HL-60 (cell line): ENCODE measurements at regions not wholly inside any gene's neighbourhood (a gene's known extent, or its start where the extent isn't known, plus 50 kb on each side); places are given as distances from the start of the nearest gene placed in this dataset.

Experiments
- DNase-seq, 2 experiments: peaks; one replicate each; pipeline ENCODE4 v3.0.0-alpha.2; 2010 to 2020; ENCODE audit warnings: low read depth in 1 of 2, low spot score in 1 of 2
- H3K27ac ChIP-seq: fragments of 250-450 bp; sonication (Bioruptor Pico); replicated peaks from 2 replicates; pipeline ENCODE4 v1.5.1; 2020; ENCODE audit warnings: mild to moderate bottlenecking, moderate library complexity
- H3K27me3 ChIP-seq: fragments of 250-450 bp; sonication (Bioruptor Pico); 2 replicates; pipeline ENCODE4 v1.5.1; 2021; ENCODE audit warnings: mild to moderate bottlenecking, moderate library complexity; ENCODE audit not compliant: insufficient read depth, poor library complexity, severe bottlenecking
- H3K4me3 ChIP-seq: replicated peaks from 2 replicates; pipeline ENCODE4 v1.5.1; 2011; ENCODE audit warnings: mild to moderate bottlenecking, control low read depth, low read length; ENCODE audit not compliant: insufficient read depth
- GABPA ChIP-seq: IDR thresholded peaks from 2 replicates; pipeline ENCODE4 v1.6.1; 2012; ENCODE audit warnings: low read depth
- POLR2AphosphoS5 ChIP-seq: IDR thresholded peaks from 2 replicates; pipeline ENCODE4 v1.6.1; 2012; ENCODE audit warnings: low read depth
- SPI1 ChIP-seq: IDR thresholded peaks from 2 replicates; pipeline ENCODE4 v1.6.1; 2012; ENCODE audit warnings: low read depth, mild to moderate bottlenecking, borderline replicate concordance
- TF ChIP-seq, protein P1 (sequence below): IDR thresholded peaks from 2 replicates; pipeline ENCODE4 v1.6.1; 2012; ENCODE audit warnings: low read depth; ENCODE audit not compliant: insufficient replicate concordance
- TF ChIP-seq, protein P2 (sequence below): IDR thresholded peaks from one replicate; pipeline ENCODE4 v1.5.1; 2011; ENCODE audit warnings: low read length, control low read depth, inconsistent platforms; ENCODE audit not compliant: insufficient read depth

DNA sequence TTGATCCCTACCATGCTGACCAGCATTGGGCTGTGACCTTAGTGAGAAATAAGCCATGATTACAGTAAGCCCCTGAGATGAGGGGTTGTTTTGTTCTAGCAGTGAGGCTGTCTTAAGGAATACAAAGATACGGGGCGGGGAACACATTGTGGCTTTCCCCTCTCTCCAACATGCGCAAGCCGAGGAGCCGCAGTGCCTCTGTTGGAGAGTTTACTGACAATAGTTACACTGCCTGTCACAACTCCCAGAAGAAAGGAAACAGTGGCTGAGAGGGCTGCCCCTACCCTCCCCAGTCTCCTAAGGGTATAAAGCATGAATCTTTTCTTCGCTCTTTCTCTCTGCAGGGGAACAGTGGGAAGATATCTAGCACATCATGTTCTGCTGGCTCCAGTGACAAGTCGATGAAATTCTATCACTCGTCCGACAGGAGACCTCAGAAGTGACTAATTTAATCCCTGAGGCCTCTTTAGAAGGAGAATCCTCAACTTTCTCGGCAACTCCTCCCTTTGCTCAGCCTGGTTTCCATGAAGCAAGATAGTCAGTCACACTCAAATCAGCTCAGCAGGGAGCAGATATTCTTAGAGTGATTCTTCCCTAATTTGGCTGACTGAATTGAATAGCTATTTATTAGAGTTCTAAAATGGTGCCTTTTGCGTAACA is 409.0 kb upstream of the PROK2 start:
- DNase-seq = no peak
- TF ChIP-seq, protein P1, sequence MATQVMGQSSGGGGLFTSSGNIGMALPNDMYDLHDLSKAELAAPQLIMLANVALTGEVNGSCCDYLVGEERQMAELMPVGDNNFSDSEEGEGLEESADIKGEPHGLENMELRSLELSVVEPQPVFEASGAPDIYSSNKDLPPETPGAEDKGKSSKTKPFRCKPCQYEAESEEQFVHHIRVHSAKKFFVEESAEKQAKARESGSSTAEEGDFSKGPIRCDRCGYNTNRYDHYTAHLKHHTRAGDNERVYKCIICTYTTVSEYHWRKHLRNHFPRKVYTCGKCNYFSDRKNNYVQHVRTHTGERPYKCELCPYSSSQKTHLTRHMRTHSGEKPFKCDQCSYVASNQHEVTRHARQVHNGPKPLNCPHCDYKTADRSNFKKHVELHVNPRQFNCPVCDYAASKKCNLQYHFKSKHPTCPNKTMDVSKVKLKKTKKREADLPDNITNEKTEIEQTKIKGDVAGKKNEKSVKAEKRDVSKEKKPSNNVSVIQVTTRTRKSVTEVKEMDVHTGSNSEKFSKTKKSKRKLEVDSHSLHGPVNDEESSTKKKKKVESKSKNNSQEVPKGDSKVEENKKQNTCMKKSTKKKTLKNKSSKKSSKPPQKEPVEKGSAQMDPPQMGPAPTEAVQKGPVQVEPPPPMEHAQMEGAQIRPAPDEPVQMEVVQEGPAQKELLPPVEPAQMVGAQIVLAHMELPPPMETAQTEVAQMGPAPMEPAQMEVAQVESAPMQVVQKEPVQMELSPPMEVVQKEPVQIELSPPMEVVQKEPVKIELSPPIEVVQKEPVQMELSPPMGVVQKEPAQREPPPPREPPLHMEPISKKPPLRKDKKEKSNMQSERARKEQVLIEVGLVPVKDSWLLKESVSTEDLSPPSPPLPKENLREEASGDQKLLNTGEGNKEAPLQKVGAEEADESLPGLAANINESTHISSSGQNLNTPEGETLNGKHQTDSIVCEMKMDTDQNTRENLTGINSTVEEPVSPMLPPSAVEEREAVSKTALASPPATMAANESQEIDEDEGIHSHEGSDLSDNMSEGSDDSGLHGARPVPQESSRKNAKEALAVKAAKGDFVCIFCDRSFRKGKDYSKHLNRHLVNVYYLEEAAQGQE = no peak
- TF ChIP-seq POLR2AphosphoS5 = no peak

DNA sequence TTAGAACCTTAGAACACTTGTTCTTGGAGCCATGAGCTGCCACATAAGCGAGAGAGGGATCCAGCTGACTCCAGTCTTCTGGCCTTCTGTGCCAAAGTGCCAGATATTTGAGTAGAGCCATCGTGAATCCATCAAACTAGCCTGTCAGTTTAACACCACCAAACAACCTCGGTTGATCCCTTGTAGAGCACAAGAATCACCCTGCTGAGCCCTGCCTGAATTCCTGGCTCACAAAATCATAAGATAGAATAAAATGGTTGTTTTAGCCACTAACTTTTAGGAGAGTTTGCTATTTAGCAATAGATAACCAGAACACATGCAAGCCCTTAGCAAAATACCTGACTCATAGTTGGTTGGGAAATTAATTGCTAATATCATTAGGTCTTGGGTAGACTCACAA is 407.6 kb upstream of the PROK2 start:
- TF ChIP-seq POLR2AphosphoS5 = no peak
- TF ChIP-seq SPI1 = no peak
- no peak for TF ChIP-seq GABPA
- TF ChIP-seq, protein P1 = no peak
- TF ChIP-seq, protein P2, sequence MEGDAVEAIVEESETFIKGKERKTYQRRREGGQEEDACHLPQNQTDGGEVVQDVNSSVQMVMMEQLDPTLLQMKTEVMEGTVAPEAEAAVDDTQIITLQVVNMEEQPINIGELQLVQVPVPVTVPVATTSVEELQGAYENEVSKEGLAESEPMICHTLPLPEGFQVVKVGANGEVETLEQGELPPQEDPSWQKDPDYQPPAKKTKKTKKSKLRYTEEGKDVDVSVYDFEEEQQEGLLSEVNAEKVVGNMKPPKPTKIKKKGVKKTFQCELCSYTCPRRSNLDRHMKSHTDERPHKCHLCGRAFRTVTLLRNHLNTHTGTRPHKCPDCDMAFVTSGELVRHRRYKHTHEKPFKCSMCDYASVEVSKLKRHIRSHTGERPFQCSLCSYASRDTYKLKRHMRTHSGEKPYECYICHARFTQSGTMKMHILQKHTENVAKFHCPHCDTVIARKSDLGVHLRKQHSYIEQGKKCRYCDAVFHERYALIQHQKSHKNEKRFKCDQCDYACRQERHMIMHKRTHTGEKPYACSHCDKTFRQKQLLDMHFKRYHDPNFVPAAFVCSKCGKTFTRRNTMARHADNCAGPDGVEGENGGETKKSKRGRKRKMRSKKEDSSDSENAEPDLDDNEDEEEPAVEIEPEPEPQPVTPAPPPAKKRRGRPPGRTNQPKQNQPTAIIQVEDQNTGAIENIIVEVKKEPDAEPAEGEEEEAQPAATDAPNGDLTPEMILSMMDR = no peak
- no peak overlapping the region for H3K4me3 ChIP-seq
- H3K27ac ChIP-seq = no peak overlapping the region
- no peaks in the 10 kb centered on the region for H3K27me3 ChIP-seq
- no peak for DNase-seq

More for the DNA sequence above, 409.0 kb upstream of the PROK2 start:
- no peak overlapping the region for H3K4me3 ChIP-seq
- H3K27ac ChIP-seq = no peak overlapping the region
- H3K27me3 ChIP-seq = no peaks in the 10 kb centered on the region

DNA sequence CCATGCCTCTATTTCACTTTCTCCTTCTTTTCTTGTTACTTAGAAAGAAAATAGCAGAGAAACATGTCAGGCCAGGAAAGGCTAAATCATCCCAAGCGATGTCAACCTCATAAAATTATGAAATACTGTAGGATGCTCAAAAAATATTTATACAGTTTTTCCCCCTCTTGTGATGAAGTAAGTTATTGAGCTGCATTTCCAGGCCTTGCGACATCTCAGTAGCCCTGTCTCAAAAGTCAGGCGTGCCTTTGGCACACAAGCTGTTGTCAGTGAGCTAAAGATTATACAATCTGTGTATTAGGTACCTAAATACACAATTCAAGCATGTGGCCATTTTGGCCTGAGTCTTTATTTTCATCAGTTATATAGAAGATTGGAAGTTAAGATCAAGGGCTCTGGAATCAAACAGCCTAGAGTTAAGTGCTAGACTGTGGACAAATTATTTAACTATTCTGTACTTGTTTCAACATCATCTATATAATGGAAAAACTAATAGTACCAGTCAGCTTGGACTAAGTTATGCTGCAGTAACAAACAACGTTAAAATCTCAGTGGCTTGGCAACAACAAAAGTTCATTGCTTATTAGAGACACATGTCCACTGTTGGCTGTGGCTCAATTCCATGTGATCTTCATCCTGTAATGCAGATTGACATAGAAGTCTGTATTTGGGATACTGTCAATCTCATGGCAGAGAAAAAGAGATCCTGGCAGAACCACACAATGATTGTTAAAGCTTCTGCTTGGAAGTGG is 406.4 kb upstream of the PROK2 start:
- TF ChIP-seq, protein P2 = no peak
- no peak for TF ChIP-seq POLR2AphosphoS5
- TF ChIP-seq GABPA = no peak
- no peak for TF ChIP-seq SPI1
- TF ChIP-seq, protein P1 = no peak
- Histone ChIP-seq H3K27me3 (no peaks in the 10 kb centered on the region), H3K27ac (no peak overlapping the region)

More for the DNA sequence above, 406.4 kb upstream of the PROK2 start:
- DNase-seq = peak in 1 of 2 experiments; percentile 41
- H3K4me3 ChIP-seq = no peak overlapping the region
